ENCODE measurements at regions not wholly inside any gene's neighbourhood (a gene's known extent, or its start where the extent isn't known, plus 50 kb on each side); places are given as distances from the start of the nearest gene placed in this dataset.

DNA sequence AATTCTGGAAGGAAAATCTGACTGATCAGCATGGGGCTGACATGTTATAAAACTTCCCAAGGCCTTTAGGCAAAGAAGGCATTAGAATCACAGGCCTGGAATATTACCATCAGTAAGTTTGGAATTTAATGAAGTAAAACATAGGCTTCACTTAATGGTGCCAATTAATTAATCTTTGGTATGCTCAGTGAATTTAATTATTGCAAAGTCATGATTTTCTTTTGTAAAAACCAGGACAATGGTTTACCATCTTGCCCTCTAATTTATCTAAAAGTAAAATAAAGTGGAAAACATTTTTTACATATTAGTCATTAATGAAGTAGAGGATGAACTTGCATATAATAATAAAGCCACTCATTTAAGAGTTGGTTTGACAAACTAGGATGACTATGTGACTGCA, 220.3 kb downstream of the SEC23IP start:
- no peak overlapping the region for H3K27ac ChIP-seq
- no peaks in the 10 kb centered on the region for H3K27me3 ChIP-seq (ENCODE audit: insufficient read depth, low read depth, severe bottlenecking)
- H3K36me3 ChIP-seq: no peaks in the 10 kb centered on the region
- no peak overlapping the region for H3K4me3 ChIP-seq (ENCODE audit: low read depth, low read length)
- TF ChIP-seq, protein P1, sequence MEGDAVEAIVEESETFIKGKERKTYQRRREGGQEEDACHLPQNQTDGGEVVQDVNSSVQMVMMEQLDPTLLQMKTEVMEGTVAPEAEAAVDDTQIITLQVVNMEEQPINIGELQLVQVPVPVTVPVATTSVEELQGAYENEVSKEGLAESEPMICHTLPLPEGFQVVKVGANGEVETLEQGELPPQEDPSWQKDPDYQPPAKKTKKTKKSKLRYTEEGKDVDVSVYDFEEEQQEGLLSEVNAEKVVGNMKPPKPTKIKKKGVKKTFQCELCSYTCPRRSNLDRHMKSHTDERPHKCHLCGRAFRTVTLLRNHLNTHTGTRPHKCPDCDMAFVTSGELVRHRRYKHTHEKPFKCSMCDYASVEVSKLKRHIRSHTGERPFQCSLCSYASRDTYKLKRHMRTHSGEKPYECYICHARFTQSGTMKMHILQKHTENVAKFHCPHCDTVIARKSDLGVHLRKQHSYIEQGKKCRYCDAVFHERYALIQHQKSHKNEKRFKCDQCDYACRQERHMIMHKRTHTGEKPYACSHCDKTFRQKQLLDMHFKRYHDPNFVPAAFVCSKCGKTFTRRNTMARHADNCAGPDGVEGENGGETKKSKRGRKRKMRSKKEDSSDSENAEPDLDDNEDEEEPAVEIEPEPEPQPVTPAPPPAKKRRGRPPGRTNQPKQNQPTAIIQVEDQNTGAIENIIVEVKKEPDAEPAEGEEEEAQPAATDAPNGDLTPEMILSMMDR (IDR thresholded peaks at IDR 0.05; ENCODE audit: low read depth, low read length): no peak
- no peak for DNase-seq
- peaks cover 3% of the 10 kb centered on the region for H3K9me3 ChIP-seq (ENCODE audit: severe bottlenecking)

DNA sequence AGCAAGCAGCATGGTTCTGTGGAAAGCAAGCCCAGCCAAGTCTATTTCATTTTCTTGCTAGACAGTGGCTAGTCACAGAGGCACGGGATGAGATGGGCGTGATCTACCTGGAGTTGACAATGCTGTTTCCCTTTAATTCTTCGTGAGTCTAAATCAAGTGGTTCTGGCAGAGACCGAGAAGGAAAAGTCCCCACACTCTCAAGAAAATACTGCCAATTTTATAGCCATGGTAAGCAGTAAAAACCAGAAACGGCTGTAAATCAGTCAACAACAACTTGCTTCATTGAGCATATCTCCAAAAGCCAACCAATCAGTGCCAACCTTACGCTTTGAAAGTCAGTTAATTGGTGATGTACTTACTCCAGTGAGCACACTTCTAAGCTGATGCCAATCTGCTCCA, 223.4 kb downstream of the SEC23IP start:
- DNase-seq: no peak
- no peak overlapping the region for H3K4me3 ChIP-seq (ENCODE audit: low read depth, low read length)
- H3K36me3 ChIP-seq: no peaks in the 10 kb centered on the region
- TF ChIP-seq, protein P1 (IDR thresholded peaks at IDR 0.05; ENCODE audit: low read depth, low read length): no peak
- H3K27me3 ChIP-seq (ENCODE audit: insufficient read depth, low read depth, severe bottlenecking): no peaks in the 10 kb centered on the region
- H3K9me3 ChIP-seq (ENCODE audit: severe bottlenecking): peaks cover 5% of the 10 kb centered on the region
- no peak overlapping the region for H3K27ac ChIP-seq

DNA sequence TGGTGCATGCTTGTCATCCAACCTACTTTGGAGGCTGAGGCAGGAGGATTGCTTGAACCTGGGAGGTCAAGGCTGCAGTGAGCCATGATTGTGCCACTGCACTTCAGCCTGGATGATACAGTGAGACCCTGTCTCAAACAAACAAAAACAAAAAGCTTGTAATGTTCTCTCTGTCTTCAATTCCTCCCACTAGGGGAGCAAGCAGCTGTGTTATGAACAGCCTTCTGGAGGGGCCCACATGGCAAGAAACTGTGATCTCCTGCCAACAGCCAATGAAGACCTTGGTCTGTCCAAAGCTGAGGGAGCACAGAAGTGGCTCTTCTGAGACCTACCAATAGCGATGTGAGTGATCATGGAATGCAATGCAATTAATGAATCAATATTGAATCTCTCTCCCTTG, 229.2 kb downstream of the SEC23IP start:
- TF ChIP-seq, protein P1 (IDR thresholded peaks at IDR 0.05; ENCODE audit: low read depth, low read length): no peak
- DNase-seq: no peak

DNA sequence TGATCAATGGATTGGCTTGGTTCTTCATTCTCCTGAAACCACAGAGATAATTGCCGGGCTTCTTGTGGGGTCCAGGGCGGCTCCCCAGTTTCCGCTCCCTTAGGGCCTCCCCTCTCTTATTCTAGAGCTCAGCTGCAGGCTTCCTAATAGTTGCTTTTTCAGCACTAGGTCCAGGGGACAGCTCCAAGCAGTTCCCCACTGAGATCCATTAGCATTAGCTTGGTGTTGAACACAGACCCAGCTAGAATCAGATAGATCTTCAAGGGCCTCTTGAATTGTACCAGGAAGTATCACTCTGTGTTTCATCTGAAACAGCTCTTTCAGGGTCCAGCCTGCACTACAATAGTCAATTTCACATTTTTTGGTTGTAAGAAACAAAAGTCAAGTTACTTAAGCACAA, 238.7 kb downstream of the SEC23IP start:
- no peak overlapping the region for H3K4me3 ChIP-seq (ENCODE audit: low read depth, low read length)
- no peaks in the 10 kb centered on the region for H3K27me3 ChIP-seq (ENCODE audit: insufficient read depth, low read depth, severe bottlenecking)
- H3K36me3 ChIP-seq: no peaks in the 10 kb centered on the region
- no peak overlapping the region for H3K27ac ChIP-seq
- H3K9me3 ChIP-seq (ENCODE audit: severe bottlenecking): peaks cover 4% of the 10 kb centered on the region
- TF ChIP-seq, protein P1 (IDR thresholded peaks at IDR 0.05; ENCODE audit: low read depth, low read length): no peak
- no peak for DNase-seq

More for the DNA sequence above, 229.2 kb downstream of the SEC23IP start:
- no peak overlapping the region for H3K27ac ChIP-seq
- peaks cover 8% of the 10 kb centered on the region for H3K9me3 ChIP-seq (ENCODE audit: severe bottlenecking)
- no peaks in the 10 kb centered on the region for H3K36me3 ChIP-seq
- no peaks in the 10 kb centered on the region for H3K27me3 ChIP-seq (ENCODE audit: insufficient read depth, low read depth, severe bottlenecking)
- H3K4me3 ChIP-seq (ENCODE audit: low read depth, low read length): no peak overlapping the region

DNA sequence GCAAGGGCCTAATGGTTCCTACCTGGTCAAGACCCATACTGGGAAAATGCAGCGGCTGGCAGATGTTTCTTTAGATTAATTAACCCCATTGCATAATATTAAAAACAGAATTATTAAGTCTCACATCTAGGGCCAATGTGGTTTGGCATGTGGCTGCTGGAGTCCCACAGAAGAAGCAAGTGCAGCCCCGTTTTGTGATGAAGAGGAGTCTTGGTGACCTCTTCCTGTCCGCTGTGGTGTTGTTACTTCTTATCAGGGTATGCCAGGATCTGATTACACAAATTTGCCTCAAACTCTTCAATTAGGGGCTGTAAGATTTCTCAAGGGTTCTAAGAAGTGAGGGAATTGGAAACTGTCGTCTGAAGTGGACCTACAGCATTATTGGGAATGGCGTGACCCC, 240.3 kb downstream of the SEC23IP start:
- no peaks in the 10 kb centered on the region for H3K27me3 ChIP-seq (ENCODE audit: insufficient read depth, low read depth, severe bottlenecking)
- H3K36me3 ChIP-seq: no peaks in the 10 kb centered on the region
- no peak overlapping the region for H3K4me3 ChIP-seq (ENCODE audit: low read depth, low read length)
- no peak overlapping the region for H3K27ac ChIP-seq
- TF ChIP-seq, protein P1 (IDR thresholded peaks at IDR 0.05; ENCODE audit: low read depth, low read length): no peak
- no peak for DNase-seq
- H3K9me3 ChIP-seq (ENCODE audit: severe bottlenecking): no peaks in the 10 kb centered on the region

DNA sequence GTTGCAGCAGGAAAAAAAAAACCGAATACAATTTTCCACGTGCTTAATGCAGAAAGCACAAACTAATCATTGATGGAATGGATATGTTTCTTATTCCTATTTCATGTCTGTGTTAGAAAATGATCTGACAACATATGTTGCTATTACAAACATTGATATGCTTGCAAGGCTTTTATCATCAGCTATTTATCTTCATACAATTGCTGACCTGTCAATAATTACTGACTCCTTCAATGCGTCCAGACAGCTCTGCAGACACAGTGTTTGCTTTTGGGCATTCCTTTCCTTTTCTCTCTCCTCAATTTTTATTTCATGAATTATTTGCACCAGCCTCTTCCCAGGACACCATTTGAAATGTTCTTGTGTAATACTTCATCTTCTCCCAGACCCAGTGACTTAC, 246.2 kb downstream of the SEC23IP start:
- H3K27ac ChIP-seq: no peak overlapping the region
- DNase-seq: no peak
- H3K9me3 ChIP-seq (ENCODE audit: severe bottlenecking): peaks cover 4% of the 10 kb centered on the region
- H3K36me3 ChIP-seq: no peaks in the 10 kb centered on the region
- no peaks in the 10 kb centered on the region for H3K27me3 ChIP-seq (ENCODE audit: insufficient read depth, low read depth, severe bottlenecking)
- H3K4me3 ChIP-seq (ENCODE audit: low read depth, low read length): no peak overlapping the region
- TF ChIP-seq, protein P1 (IDR thresholded peaks at IDR 0.05; ENCODE audit: low read depth, low read length): no peak

Data from WERI-Rb-1 (cell line).